ENCODE measurements at regions not wholly inside any gene's neighbourhood (a gene's known extent, or its start where the extent isn't known, plus 50 kb on each side); places are given as distances from the start of the nearest gene placed in this dataset.
"Not testable (repeated sequence)": the region's sequence is repeated elsewhere in the genome, so short reads cannot be mapped to it uniquely, and the experiment has no call there.

- TF ChIP-seq CTCF (IDR thresholded peaks at IDR 0.05) (no peak), POLR2A (IDR thresholded peaks at IDR 0.05) (no peak)
- intact Hi-C loops (cut with DNase I): no loop called here
- Histone ChIP-seq H3K27me3 (peaks cover 0 to 7% (median 0%) of the 10 kb centered on the region in 4 donors), H3K4me1 (no peaks in the 10 kb centered on the region), H3K27ac (no peak overlapping the region), H3K36me3 (no peaks in the 10 kb centered on the region), H3K4me3 (no peak overlapping the region), H3K9me3 (no peaks in the 10 kb centered on the region)
- no peak for DNase-seq
- 73 to 98% methylated on average over 3 to 4 of the region's 4 CpGs for WGBS, 2 donors
These were observed 137.9 kb downstream of the TTC8 start for GRCh38 chr14:88962356-88962755.

GRCh38 chr14:88967299-88967698 lies 142.8 kb downstream of the TTC8 start:
- Histone ChIP-seq H3K4me1 (no peaks in the 10 kb centered on the region), H3K27ac (no peak overlapping the region), H3K9me3 (no peaks in the 10 kb centered on the region), H3K36me3 (no peaks in the 10 kb centered on the region), H3K27me3 (peaks cover 0 to 7% (median 0%) of the 10 kb centered on the region in 4 donors), H3K4me3 (no peak overlapping the region)
- WGBS, 2 donors: 72 to 78% methylated on average over 2 to 3 of the region's 3 CpGs
- no peak for TF ChIP-seq CTCF (IDR thresholded peaks at IDR 0.05)
- no peak for TF ChIP-seq POLR2A (IDR thresholded peaks at IDR 0.05)
- DNase-seq: no peak
- intact Hi-C loops (cut with DNase I): no loop called here

- no peaks in the 10 kb centered on the region for H3K9me3 ChIP-seq
- H3K4me3 ChIP-seq: no peak overlapping the region
- DNase-seq: no peak
- H3K36me3 ChIP-seq: no peaks in the 10 kb centered on the region
- TF ChIP-seq POLR2A (IDR thresholded peaks at IDR 0.05) (no peak), CTCF (IDR thresholded peaks at IDR 0.05) (no peak)
- H3K27ac ChIP-seq: no peak overlapping the region
- H3K4me1 ChIP-seq: no peaks in the 10 kb centered on the region
- WGBS, 2 donors: 40 to 43% methylated on average over 3 of the region's 3 CpGs
- intact Hi-C loops (cut with DNase I): no loop called here
- peaks cover 0 to 33% (median 0%) of the 10 kb centered on the region in 4 donors for H3K27me3 ChIP-seq
These were observed 150.8 kb downstream of the TTC8 start for GRCh38 chr14:88975043-88975830.

GRCh38 chr14:88975926-88976325 lies 151.5 kb downstream of the TTC8 start:
- H3K27ac ChIP-seq: no peak overlapping the region
- 43 to 49% methylated on average over 2 of the region's 2 CpGs for WGBS, 2 donors
- DNase-seq: no peak
- no peaks in the 10 kb centered on the region for H3K4me1 ChIP-seq
- no peak for TF ChIP-seq POLR2A (IDR thresholded peaks at IDR 0.05)
- no peak for TF ChIP-seq CTCF (IDR thresholded peaks at IDR 0.05)
- peaks cover 0 to 36% (median 0%) of the 10 kb centered on the region in 4 donors for H3K27me3 ChIP-seq
- intact Hi-C loops (cut with DNase I): no loop called here
- no peaks in the 10 kb centered on the region for H3K9me3 ChIP-seq
- H3K36me3 ChIP-seq: no peaks in the 10 kb centered on the region
- no peak overlapping the region for H3K4me3 ChIP-seq

GRCh38 chr14:88980907-88981306 lies 156.5 kb downstream of the TTC8 start:
- DNase-seq; H3K27ac ChIP-seq; H3K4me3 ChIP-seq; H3K36me3 ChIP-seq; H3K9me3 ChIP-seq; intact Hi-C loops (cut with DNase I); H3K4me1 ChIP-seq: not testable (repeated sequence)
- H3K27me3 ChIP-seq: peaks cover 0 to 43% (median 0%) of the 10 kb centered on the region in 4 donors
- 40 to 100% methylated on average over 2 to 4 of the region's 4 CpGs for WGBS, 2 donors

Measured in esophagus squamous epithelium (tissue), 5 donors.